ENCODE measurements at regions not wholly inside any gene's neighbourhood (a gene's known extent, or its start where the extent isn't known, plus 50 kb on each side); places are given as distances from the start of the nearest gene placed in this dataset.

DNA sequence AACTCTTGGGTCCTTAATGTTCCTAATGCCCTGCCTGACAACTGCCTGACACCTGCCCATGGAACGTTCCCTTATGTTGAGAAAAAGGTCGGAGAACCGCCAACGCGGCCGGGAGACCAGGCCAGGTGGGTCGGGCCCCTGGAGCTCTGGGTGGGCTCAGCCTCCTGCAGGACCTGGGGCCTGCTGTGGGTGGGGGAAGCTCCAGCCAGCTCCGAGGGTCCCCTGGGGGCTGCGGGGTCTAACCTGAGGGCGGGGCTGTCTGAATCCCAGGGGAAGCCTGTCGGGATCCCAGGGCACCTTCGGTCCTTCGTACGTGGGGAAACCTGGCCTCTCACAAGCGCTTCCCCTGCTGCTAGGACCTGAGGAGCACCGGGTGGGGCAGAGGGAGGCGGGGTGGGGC is 296.0 kb downstream of the NDUFA10 start:
- TF ChIP-seq, protein P1, sequence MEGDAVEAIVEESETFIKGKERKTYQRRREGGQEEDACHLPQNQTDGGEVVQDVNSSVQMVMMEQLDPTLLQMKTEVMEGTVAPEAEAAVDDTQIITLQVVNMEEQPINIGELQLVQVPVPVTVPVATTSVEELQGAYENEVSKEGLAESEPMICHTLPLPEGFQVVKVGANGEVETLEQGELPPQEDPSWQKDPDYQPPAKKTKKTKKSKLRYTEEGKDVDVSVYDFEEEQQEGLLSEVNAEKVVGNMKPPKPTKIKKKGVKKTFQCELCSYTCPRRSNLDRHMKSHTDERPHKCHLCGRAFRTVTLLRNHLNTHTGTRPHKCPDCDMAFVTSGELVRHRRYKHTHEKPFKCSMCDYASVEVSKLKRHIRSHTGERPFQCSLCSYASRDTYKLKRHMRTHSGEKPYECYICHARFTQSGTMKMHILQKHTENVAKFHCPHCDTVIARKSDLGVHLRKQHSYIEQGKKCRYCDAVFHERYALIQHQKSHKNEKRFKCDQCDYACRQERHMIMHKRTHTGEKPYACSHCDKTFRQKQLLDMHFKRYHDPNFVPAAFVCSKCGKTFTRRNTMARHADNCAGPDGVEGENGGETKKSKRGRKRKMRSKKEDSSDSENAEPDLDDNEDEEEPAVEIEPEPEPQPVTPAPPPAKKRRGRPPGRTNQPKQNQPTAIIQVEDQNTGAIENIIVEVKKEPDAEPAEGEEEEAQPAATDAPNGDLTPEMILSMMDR (IDR thresholded peaks at IDR 0.05; ENCODE audit: insufficient read depth, low read length), result no peak
- TF ChIP-seq GABPA (IDR thresholded peaks at IDR 0.05; ENCODE audit: low read depth), result no peak
- no peak for TF ChIP-seq POLR2AphosphoS5 (IDR thresholded peaks at IDR 0.05; ENCODE audit: low read depth)
- TF ChIP-seq, protein P2, sequence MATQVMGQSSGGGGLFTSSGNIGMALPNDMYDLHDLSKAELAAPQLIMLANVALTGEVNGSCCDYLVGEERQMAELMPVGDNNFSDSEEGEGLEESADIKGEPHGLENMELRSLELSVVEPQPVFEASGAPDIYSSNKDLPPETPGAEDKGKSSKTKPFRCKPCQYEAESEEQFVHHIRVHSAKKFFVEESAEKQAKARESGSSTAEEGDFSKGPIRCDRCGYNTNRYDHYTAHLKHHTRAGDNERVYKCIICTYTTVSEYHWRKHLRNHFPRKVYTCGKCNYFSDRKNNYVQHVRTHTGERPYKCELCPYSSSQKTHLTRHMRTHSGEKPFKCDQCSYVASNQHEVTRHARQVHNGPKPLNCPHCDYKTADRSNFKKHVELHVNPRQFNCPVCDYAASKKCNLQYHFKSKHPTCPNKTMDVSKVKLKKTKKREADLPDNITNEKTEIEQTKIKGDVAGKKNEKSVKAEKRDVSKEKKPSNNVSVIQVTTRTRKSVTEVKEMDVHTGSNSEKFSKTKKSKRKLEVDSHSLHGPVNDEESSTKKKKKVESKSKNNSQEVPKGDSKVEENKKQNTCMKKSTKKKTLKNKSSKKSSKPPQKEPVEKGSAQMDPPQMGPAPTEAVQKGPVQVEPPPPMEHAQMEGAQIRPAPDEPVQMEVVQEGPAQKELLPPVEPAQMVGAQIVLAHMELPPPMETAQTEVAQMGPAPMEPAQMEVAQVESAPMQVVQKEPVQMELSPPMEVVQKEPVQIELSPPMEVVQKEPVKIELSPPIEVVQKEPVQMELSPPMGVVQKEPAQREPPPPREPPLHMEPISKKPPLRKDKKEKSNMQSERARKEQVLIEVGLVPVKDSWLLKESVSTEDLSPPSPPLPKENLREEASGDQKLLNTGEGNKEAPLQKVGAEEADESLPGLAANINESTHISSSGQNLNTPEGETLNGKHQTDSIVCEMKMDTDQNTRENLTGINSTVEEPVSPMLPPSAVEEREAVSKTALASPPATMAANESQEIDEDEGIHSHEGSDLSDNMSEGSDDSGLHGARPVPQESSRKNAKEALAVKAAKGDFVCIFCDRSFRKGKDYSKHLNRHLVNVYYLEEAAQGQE (IDR thresholded peaks at IDR 0.05; ENCODE audit: insufficient replicate concordance, low read depth), result no peak
- TF ChIP-seq SPI1 (IDR thresholded peaks at IDR 0.05; ENCODE audit: borderline replicate concordance, low read depth), result no peak
